Psoas muscle (tissue), 7 donors: ENCODE measurements at regions not wholly inside any gene's neighbourhood (a gene's known extent, or its start where the extent isn't known, plus 50 kb on each side); places are given as distances from the start of the nearest gene placed in this dataset.

ENCODE experiments used
- ATAC-seq, 4 donors: fragments of 200-7000 bp; cut with Tn5 transposase; one replicate each; pipeline ENCODE4 v1.9.1; 2020; ENCODE audit warnings: moderate library complexity in 3 of 4, mild to moderate bottlenecking in 2 of 4
- DNase-seq, 2 donors: peaks; one replicate each; pipeline ENCODE4 v3.0.0-alpha.2; 2020
- H3K27ac ChIP-seq: fragments of 200-600 bp; one replicate; pipeline ENCODE4 v1.8.0; 2022
- H3K27me3 ChIP-seq, 3 donors: fragments of 200-600 bp in 1 of 3; one replicate each; pipeline versions ENCODE4 v1.6.1 to v1.8.0; 2013 to 2022; ENCODE audit warnings: low read length in 2 of 3, mild to moderate bottlenecking in 2 of 3, moderate library complexity in 1 of 3; ENCODE audit not compliant: insufficient read depth in 3 of 3
- H3K36me3 ChIP-seq, 2 donors: fragments of 200-600 bp in 1 of 2; one replicate each; pipeline versions ENCODE4 v1.6.1 to v1.8.0; 2013 to 2022; ENCODE audit warnings: low read depth in 1 of 2, mild to moderate bottlenecking in 1 of 2, moderate library complexity in 1 of 2; ENCODE audit not compliant: insufficient read depth in 1 of 2
- H3K4me1 ChIP-seq: fragments of 200-600 bp; one replicate; pipeline ENCODE4 v1.8.0; 2022
- H3K4me3 ChIP-seq: fragments of 200-600 bp; one replicate; pipeline ENCODE4 v1.8.0; 2022; ENCODE audit warnings: mild to moderate bottlenecking
- H3K9me3 ChIP-seq: fragments of 200-600 bp; one replicate; pipeline ENCODE4 v1.8.0; 2022
- WGBS, 3 donors: extraction: QIAGEN DNeasy Blood & Tissue Kit; methylation state at CpG; one replicate each; pipeline versions ENCODE4 v1.1.6 to v1.1.7; 2013; 5-methylcytosine and 5-hydroxymethylcytosine counted together
- intact Hi-C, 2 donors: fragments of 100-400 bp; cut with DNase I; formaldehyde crosslinking; loops; one replicate each; pipeline versions ENCODE4 v1.11.0 to v1.14.2; 2022
- TF ChIP-seq, protein P1 (sequence below): fragments of 200-600 bp; IDR thresholded peaks from one replicate; pipeline ENCODE4 v1.8.0; 2022; ENCODE audit warnings: antibody characterized with exemption
- donor health status: healthy with polysubstance abuse.
- donor health status: DM: no; HTN: no; CAD: no; lungs with moderate emphysema.
- donor health status: Bipolar disorder and iron deficiency.
- donor health status: healthy.
- donor health status: DM: yes; HTN: yes; CAD: no.
- donor health status: DM: no; HTN: no; CAD: no.
- donor health status: DM: yes; HTN: yes; CAD: no.

DNA sequence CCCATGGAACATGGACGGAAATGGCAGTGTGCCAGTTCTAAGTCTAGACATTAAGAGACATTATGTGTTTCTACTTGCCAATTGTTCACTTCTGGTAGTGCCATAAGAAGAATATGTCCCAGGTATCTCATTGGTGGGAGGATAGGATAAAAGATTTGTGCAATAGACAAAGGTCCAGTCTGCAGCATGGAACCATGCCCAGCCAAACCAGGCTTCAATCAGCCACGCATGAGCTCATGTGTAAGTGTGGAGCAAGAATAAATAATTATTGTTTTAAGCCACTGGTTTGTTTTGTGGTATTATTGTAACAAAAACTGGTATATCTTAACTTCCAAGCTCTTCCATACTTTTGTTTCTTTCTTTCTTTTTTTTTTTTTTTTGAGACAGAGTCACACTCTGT is 153.6 kb upstream of the CTTNBP2 start:
- intact Hi-C loops, result no loop called here
- TF ChIP-seq, protein P1, sequence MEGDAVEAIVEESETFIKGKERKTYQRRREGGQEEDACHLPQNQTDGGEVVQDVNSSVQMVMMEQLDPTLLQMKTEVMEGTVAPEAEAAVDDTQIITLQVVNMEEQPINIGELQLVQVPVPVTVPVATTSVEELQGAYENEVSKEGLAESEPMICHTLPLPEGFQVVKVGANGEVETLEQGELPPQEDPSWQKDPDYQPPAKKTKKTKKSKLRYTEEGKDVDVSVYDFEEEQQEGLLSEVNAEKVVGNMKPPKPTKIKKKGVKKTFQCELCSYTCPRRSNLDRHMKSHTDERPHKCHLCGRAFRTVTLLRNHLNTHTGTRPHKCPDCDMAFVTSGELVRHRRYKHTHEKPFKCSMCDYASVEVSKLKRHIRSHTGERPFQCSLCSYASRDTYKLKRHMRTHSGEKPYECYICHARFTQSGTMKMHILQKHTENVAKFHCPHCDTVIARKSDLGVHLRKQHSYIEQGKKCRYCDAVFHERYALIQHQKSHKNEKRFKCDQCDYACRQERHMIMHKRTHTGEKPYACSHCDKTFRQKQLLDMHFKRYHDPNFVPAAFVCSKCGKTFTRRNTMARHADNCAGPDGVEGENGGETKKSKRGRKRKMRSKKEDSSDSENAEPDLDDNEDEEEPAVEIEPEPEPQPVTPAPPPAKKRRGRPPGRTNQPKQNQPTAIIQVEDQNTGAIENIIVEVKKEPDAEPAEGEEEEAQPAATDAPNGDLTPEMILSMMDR, result no peak
- no peak for DNase-seq
- WGBS, 3 donors, result 56 to 78% (median 57%) methylated on average over 2 of the region's 2 CpGs
- Histone ChIP-seq H3K27me3 (no peaks in the 10 kb centered on the region), H3K4me3 (no peak overlapping the region), H3K36me3 (no peaks in the 10 kb centered on the region), H3K27ac (no peak overlapping the region), H3K4me1 (no peaks in the 10 kb centered on the region), H3K9me3 (no peaks in the 10 kb centered on the region)
- ATAC-seq, result no peak

- no peak overlapping the region for H3K27ac ChIP-seq
- H3K4me1 ChIP-seq, result no peaks in the 10 kb centered on the region
- WGBS, 3 donors, result 82 to 90% (median 86%) methylated on average over 5 of the region's 5 CpGs
- H3K27me3 ChIP-seq, result no peaks in the 10 kb centered on the region
- intact Hi-C loops, result no loop called here
- no peaks in the 10 kb centered on the region for H3K36me3 ChIP-seq
- no peaks in the 10 kb centered on the region for H3K9me3 ChIP-seq
- ATAC-seq (no peak), DNase-seq (no peak)
- TF ChIP-seq, protein P1, result no peak
- no peak overlapping the region for H3K4me3 ChIP-seq
Measured at GRCh38 chr7:118028226-118028625, 155.0 kb upstream of the CTTNBP2 start.

DNA sequence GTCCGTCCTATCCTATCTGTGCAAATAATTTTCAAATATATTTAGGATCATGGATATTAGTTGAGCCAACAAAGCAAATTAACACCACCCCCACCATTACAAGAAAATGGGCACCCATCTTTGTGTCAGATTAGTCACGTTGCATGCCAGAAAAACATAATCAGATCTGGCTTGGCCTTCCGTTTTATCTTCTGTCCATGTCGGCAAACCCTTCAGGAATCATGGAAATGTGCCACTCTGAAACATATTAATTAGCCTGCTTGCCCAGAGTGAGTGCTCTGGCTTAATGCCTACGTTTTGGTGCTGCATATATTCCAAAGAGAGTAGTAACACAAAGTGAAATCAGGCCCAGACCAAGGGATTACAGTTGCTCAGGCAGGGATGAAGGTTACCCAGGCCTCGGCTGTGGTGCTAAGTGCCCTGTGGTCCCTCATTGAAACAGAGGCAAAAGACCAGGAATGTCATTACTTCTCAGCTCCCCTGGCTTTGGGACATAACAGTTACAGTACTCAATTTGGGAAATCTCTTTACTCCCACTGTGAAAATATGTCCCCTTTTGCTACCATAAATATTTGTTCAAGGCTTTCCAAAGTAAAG is 154.0 kb upstream of the LSM8 start:
- 26 to 39% (median 27%) methylated on average over 6 of the region's 6 CpGs for WGBS, 3 donors
- H3K4me1 ChIP-seq, result no peaks in the 10 kb centered on the region
- TF ChIP-seq, protein P1, result no peak
- ATAC-seq (no peak), DNase-seq (no peak)
- intact Hi-C loops, result no loop called here
- H3K36me3 ChIP-seq, result no peaks in the 10 kb centered on the region
- no peak overlapping the region for H3K4me3 ChIP-seq
- no peak overlapping the region for H3K27ac ChIP-seq
- H3K9me3 ChIP-seq, result no peaks in the 10 kb centered on the region
- H3K27me3 ChIP-seq, result no peaks in the 10 kb centered on the region

- H3K36me3 ChIP-seq, result no peaks in the 10 kb centered on the region
- no peak overlapping the region for H3K27ac ChIP-seq
- WGBS, 3 donors, result 79 to 92% (median 80%) methylated on average over 1 of the region's 1 CpG
- no peaks in the 10 kb centered on the region for H3K27me3 ChIP-seq
- intact Hi-C loops, result no loop called here
- H3K4me3 ChIP-seq, result no peak overlapping the region
- DNase-seq (no peak), ATAC-seq (no peak)
- no peaks in the 10 kb centered on the region for H3K9me3 ChIP-seq
- TF ChIP-seq, protein P1, result no peak
- no peaks in the 10 kb centered on the region for H3K4me1 ChIP-seq
Measured at GRCh38 chr7:118033273-118033672, 150.7 kb upstream of the LSM8 start.

DNA sequence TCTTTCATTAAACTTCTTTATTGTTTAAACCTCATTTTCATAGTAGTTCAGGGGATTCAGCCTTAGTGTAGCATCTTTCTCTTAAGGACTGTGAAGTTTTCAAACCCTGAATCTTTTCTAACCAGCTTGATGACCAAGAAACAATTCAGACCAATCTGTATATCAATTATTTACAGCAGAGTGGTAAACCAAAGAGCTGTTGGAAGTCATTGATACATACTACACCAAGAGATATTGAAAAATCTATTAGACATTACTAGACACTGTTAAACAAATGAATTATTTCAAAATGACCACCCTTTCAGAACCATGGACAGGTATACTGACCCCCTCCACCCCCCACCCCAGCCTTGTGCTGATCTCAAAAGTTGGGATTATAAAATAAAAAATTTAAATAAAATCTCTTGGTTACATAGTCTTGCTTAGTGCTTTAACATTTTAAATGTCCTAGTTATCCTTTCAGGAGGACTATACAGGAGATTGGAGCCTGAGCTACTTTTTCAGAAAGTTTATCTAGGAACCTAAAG is 143.9 kb upstream of the LSM8 start:
- Histone ChIP-seq H3K4me3 (no peak overlapping the region), H3K27ac (no peak overlapping the region), H3K9me3 (no peaks in the 10 kb centered on the region), H3K27me3 (no peaks in the 10 kb centered on the region), H3K4me1 (no peaks in the 10 kb centered on the region), H3K36me3 (no peaks in the 10 kb centered on the region)
- intact Hi-C loops, result no loop called here
- ATAC-seq (peak in 1 of 4 donors; percentile 21), DNase-seq (no peak)
- TF ChIP-seq, protein P1, result no peak
